ENCODE measurements at regions not wholly inside any gene's neighbourhood (a gene's known extent, or its start where the extent isn't known, plus 50 kb on each side); places are given as distances from the start of the nearest gene placed in this dataset.

GRCh38 chr18:8944871-8945245 lies 157.6 kb upstream of the NDUFV2 start:
- DNase-seq (ENCODE audit: low spot score): no peak

GRCh38 chr18:8945514-8945913 lies 157.0 kb upstream of the NDUFV2 start:
- no peak for DNase-seq (ENCODE audit: low spot score)

- DNase-seq (ENCODE audit: low spot score): peak; percentile 75
Measured at GRCh38 chr18:8946066-8946838, 156.2 kb upstream of the NDUFV2 start.

- DNase-seq (ENCODE audit: low spot score): no peak
Measured at GRCh38 chr18:8947566-8947965, 154.9 kb upstream of the NDUFV2 start.

- no peak for DNase-seq (ENCODE audit: low spot score)
Measured at GRCh38 chr18:8948011-8948410, 154.5 kb upstream of the NDUFV2 start.

GRCh38 chr18:8948471-8949149 lies 153.9 kb upstream of the NDUFV2 start:
- peak; percentile 80 for DNase-seq (ENCODE audit: low spot score)

GRCh38 chr18:8949206-8949605 lies 153.3 kb upstream of the NDUFV2 start:
- DNase-seq (ENCODE audit: low spot score): peak; percentile 37

GRCh38 chr18:8951491-8951890 lies 151.0 kb upstream of the NDUFV2 start:
- no peak for DNase-seq (ENCODE audit: low spot score)

GRCh38 chr18:8952174-8952573 lies 150.3 kb upstream of the NDUFV2 start:
- no peak for DNase-seq (ENCODE audit: low spot score)

GRCh38 chr18:8952769-8953760 lies 149.4 kb upstream of the NDUFV2 start:
- DNase-seq (ENCODE audit: low spot score): peak; percentile 94

GRCh38 chr18:8957731-8958130 lies 144.8 kb upstream of the NDUFV2 start:
- DNase-seq (ENCODE audit: low spot score): no peak

GRCh38 chr18:8958660-8959059 lies 143.8 kb upstream of the NDUFV2 start:
- no peak for DNase-seq (ENCODE audit: low spot score)

GRCh38 chr18:8959551-8960135 lies 142.9 kb upstream of the NDUFV2 start:
- DNase-seq (ENCODE audit: low spot score): no peak

GRCh38 chr18:8960740-8961657 lies 141.5 kb upstream of the NDUFV2 start:
- DNase-seq (ENCODE audit: low spot score): peak; percentile 80

GRCh38 chr18:8962192-8962779 lies 140.2 kb upstream of the NDUFV2 start:
- no peak for DNase-seq (ENCODE audit: low spot score)

- DNase-seq (ENCODE audit: low spot score): no peak
Measured at GRCh38 chr18:8962855-8963635, 139.5 kb upstream of the NDUFV2 start.

- DNase-seq (ENCODE audit: low spot score): no peak
Measured at GRCh38 chr18:8963876-8964275, 138.6 kb upstream of the NDUFV2 start.

- DNase-seq (ENCODE audit: low spot score): no peak
Measured at GRCh38 chr18:8965398-8965797, 137.1 kb upstream of the NDUFV2 start.

- no peak for DNase-seq (ENCODE audit: low spot score)
Measured at GRCh38 chr18:8966821-8967220, 135.7 kb upstream of the NDUFV2 start.

- no peak for DNase-seq (ENCODE audit: low spot score)
Measured at GRCh38 chr18:8967573-8967972, 134.9 kb upstream of the NDUFV2 start.

Data from AG08395 (cell line).